WI38 (cell line): ENCODE measurements at regions not wholly inside any gene's neighbourhood (a gene's known extent, or its start where the extent isn't known, plus 50 kb on each side); places are given as distances from the start of the nearest gene placed in this dataset.

Source experiments
- H3K4me3 ChIP-seq: 2 replicates; pipeline ENCODE4 v1.5.1; 2011; ENCODE audit warnings: low read depth, mild to moderate bottlenecking, control low read depth, low read length
- TF ChIP-seq, protein P1 (sequence below): IDR thresholded peaks from 2 replicates; pipeline ENCODE4 v1.5.1; 2012; ENCODE audit warnings: low read depth, mild to moderate bottlenecking, control low read depth, low read length

DNA sequence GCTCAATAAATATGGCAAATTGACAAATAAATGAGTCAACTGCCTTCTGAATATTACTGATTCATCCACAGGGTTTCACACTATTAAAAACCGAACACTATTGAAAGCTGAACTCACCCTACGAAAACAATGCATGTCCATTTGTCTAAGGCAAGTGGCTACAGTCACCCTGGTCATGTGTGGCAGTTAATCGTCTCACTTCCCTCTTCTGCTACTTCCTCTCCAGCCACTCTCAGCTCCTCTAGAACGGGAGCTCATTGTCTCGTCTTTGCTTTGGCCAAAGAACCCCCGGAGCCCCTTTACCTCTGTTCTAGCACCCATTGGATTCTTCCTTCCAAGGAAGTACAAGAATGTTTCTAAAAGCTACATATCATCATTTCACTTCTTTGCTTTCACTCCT, 74.4 kb upstream of the ZNF599 start:
- H3K4me3 ChIP-seq: no peak overlapping the region
- TF ChIP-seq, protein P1, sequence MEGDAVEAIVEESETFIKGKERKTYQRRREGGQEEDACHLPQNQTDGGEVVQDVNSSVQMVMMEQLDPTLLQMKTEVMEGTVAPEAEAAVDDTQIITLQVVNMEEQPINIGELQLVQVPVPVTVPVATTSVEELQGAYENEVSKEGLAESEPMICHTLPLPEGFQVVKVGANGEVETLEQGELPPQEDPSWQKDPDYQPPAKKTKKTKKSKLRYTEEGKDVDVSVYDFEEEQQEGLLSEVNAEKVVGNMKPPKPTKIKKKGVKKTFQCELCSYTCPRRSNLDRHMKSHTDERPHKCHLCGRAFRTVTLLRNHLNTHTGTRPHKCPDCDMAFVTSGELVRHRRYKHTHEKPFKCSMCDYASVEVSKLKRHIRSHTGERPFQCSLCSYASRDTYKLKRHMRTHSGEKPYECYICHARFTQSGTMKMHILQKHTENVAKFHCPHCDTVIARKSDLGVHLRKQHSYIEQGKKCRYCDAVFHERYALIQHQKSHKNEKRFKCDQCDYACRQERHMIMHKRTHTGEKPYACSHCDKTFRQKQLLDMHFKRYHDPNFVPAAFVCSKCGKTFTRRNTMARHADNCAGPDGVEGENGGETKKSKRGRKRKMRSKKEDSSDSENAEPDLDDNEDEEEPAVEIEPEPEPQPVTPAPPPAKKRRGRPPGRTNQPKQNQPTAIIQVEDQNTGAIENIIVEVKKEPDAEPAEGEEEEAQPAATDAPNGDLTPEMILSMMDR: no peak

DNA sequence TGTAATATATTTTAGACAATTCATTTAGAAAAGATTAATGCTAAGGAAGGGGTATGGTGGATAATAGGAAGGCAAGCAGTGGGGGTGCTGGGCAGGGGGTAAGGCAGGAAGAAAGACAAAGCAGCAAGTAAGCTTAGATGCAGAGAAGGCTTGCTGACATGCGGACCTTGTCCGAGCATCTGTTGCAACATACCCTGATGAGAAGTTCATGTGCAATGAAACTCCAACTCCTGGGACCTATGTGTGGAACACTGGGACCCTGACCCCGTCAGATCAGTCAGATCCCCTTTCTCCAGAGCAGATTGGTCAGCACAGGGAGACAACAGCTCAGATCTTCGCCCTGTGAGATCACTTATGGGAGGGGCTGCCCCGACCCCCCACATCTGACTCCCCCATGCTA, 71.3 kb upstream of the ZNF599 start:
- TF ChIP-seq, protein P1: no peak
- no peak overlapping the region for H3K4me3 ChIP-seq

DNA sequence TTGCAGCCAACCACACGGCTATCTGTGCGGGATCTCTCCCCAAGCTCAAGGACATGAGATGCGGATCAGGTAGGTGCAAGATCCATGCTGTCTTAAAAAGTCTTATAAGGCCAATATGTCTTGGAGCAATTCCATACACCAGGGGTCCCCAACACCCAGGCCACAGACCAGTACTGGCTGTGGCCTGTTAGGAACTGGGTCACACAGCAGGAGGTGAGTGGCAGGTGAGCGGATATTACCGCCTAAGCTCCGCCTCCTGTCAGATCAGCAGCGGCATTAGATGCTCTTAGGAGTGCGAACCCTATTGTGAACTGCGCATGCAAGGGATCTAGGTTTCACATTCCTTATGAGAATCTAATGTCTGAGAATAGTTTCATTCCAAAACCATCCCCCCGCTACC, 68.8 kb upstream of the ZNF599 start:
- H3K4me3 ChIP-seq: no peak overlapping the region
- TF ChIP-seq, protein P1: no peak

DNA sequence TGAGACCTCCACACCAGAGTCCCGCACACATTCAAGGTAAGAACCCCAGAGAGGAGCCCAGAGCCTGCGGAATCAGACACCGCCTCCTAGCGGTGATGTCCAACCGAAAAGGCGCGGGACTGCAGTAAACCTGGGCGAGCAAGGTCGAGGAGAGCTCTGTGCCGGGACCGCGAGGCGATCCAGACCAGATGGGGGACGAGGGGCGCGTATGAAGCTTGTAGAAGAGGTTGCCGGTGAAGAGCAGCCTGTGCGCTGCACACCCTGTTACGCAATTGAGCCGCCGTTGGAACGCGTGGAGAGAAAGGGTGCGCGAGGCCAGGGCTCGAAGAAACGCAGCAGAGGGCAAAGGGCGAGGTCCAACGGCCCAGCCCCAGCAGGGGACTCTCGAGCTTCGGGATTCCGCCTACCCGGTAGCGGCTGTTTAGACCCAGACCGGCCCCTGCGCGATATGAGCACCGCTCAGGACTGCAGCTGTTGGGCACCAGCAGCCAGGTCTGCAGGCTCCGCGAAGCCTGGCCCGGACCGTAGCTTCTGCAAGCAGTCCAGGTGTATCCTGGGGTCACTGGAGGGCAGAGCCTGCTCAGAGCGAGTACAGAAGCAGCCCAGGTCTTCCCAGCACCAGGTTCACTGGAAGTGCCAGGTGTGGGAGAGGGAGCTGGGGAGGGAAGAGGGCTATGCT, 65.9 kb upstream of the ZNF599 start:
- no peak overlapping the region for H3K4me3 ChIP-seq
- TF ChIP-seq, protein P1: no peak

DNA sequence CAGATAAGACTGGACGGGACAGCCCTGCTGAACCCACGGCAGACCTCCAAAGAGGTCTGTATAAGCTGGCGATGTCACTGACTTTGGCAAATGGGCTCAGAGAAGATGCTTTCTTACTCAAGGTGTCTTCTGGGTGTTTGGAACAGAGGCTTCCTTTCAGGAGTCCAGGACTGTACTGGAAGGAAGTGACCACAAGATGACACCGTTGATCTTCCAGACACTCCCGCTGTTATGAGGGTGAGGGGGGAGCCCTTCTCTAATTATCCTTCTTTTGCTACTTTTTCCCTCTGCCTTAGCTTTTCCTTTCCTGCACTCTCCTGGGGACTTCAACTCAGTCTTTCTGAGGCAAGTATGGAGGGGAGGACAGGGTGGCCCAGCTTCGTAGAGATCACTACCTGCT, 65.2 kb upstream of the ZNF599 start:
- no peak overlapping the region for H3K4me3 ChIP-seq
- TF ChIP-seq, protein P1: peak; percentile 22; the same call in 1 of the 2 replicates

DNA sequence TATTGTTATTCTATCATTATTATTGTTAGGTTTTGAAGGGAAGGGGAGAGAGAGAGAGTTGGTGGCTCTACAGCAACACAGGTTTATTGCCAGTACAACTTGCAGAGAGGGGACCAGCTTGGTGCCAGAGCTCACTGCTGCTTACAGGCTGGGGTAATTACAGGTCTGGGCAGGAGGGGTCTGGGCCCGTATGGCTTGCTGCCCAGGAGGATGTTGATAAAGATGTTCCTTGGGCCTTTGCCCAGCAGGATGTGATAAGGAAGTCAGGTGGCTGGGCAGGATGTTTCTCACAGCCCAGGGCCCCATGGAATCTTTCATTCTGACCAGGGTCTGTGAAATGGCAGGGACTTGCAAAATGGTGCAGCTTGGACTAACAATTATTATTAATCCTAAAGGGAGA, 64.2 kb upstream of the ZNF599 start:
- TF ChIP-seq, protein P1: no peak
- H3K4me3 ChIP-seq: no peak overlapping the region

DNA sequence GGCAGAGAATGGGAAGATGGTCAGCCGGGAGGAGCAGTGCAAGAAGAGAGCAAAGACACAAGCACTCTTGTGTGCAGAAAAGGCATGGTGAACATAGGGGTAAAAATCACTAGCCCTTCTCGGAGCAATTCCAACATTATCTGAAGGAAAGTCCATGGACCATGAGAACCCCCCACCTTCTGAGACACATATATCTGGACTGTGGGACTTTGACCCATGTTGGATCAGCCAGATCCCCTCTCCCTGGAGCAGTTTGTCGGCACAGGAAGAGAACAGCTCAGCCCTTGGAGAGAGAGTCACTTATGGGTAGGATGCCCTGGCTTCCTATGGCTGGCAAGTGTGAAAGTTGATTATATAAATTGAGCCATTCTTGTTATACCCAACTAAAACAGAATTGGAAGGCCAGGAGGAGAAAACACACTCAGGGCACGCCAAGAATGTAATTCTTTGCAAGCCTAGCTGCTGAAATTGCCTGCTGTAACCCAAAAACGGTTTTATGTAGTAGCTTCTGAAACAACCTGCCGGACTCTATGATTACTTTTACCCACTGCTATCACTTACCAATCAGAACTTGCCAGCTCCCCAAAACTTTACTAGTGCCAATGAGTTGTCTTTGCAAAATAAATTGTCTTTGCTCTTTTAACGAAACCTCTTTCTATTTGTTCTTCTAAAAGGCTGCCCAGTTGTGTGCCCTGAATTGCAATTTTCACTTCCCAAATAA, 62.8 kb upstream of the ZNF599 start:
- TF ChIP-seq, protein P1: no peak
- no peak overlapping the region for H3K4me3 ChIP-seq
